HL-60 (cell line): ENCODE measurements at regions not wholly inside any gene's neighbourhood (a gene's known extent, or its start where the extent isn't known, plus 50 kb on each side); places are given as distances from the start of the nearest gene placed in this dataset.

Source experiments
- POLR2AphosphoS5 ChIP-seq: IDR thresholded peaks from 2 replicates; pipeline ENCODE4 v1.6.1; 2012; ENCODE audit warnings: low read depth
- TF ChIP-seq, protein P1 (sequence below): IDR thresholded peaks from one replicate; pipeline ENCODE4 v1.5.1; 2011; ENCODE audit warnings: low read length, control low read depth, inconsistent platforms; ENCODE audit not compliant: insufficient read depth
- TF ChIP-seq, protein P2 (sequence below): IDR thresholded peaks from 2 replicates; pipeline ENCODE4 v1.6.1; 2012; ENCODE audit warnings: low read depth; ENCODE audit not compliant: insufficient replicate concordance

DNA sequence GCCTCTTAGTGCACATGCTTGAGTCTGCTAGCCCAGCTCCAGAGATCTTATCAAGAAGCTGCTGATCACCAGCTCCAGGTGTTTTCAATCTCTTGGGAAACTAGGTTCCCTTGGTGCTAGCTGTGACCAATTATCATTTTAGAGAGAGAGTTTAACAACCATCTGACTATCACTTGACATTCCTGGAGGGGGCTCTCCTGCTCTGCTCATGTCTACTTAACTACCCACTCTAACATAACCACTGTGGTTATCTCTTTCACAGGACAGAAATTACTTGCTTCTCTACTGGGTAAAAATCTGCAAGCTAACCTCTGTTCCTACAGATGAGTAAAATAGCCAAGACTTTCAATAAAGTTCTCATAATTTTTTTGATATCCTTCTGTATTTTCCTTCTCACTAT lies 823.4 kb upstream of the GJE1 start:
- TF ChIP-seq, protein P1, sequence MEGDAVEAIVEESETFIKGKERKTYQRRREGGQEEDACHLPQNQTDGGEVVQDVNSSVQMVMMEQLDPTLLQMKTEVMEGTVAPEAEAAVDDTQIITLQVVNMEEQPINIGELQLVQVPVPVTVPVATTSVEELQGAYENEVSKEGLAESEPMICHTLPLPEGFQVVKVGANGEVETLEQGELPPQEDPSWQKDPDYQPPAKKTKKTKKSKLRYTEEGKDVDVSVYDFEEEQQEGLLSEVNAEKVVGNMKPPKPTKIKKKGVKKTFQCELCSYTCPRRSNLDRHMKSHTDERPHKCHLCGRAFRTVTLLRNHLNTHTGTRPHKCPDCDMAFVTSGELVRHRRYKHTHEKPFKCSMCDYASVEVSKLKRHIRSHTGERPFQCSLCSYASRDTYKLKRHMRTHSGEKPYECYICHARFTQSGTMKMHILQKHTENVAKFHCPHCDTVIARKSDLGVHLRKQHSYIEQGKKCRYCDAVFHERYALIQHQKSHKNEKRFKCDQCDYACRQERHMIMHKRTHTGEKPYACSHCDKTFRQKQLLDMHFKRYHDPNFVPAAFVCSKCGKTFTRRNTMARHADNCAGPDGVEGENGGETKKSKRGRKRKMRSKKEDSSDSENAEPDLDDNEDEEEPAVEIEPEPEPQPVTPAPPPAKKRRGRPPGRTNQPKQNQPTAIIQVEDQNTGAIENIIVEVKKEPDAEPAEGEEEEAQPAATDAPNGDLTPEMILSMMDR, result no peak
- no peak for TF ChIP-seq POLR2AphosphoS5
- TF ChIP-seq, protein P2, sequence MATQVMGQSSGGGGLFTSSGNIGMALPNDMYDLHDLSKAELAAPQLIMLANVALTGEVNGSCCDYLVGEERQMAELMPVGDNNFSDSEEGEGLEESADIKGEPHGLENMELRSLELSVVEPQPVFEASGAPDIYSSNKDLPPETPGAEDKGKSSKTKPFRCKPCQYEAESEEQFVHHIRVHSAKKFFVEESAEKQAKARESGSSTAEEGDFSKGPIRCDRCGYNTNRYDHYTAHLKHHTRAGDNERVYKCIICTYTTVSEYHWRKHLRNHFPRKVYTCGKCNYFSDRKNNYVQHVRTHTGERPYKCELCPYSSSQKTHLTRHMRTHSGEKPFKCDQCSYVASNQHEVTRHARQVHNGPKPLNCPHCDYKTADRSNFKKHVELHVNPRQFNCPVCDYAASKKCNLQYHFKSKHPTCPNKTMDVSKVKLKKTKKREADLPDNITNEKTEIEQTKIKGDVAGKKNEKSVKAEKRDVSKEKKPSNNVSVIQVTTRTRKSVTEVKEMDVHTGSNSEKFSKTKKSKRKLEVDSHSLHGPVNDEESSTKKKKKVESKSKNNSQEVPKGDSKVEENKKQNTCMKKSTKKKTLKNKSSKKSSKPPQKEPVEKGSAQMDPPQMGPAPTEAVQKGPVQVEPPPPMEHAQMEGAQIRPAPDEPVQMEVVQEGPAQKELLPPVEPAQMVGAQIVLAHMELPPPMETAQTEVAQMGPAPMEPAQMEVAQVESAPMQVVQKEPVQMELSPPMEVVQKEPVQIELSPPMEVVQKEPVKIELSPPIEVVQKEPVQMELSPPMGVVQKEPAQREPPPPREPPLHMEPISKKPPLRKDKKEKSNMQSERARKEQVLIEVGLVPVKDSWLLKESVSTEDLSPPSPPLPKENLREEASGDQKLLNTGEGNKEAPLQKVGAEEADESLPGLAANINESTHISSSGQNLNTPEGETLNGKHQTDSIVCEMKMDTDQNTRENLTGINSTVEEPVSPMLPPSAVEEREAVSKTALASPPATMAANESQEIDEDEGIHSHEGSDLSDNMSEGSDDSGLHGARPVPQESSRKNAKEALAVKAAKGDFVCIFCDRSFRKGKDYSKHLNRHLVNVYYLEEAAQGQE, result no peak
